Endothelial cell (in vitro differentiated cells): ENCODE measurements at regions not wholly inside any gene's neighbourhood (a gene's known extent, or its start where the extent isn't known, plus 50 kb on each side); places are given as distances from the start of the nearest gene placed in this dataset.

Experiments used
- DNase-seq: peaks from one replicate; pipeline ENCODE4 v3.0.0; 2021; ENCODE audit warnings: low spot score
- H3K27ac Mint-ChIP-seq: one replicate; pipeline ENCODE4 v1.8.0; 2021; ENCODE audit warnings: mixed read lengths, inconsistent platforms; ENCODE audit not compliant: unreplicated experiment
- H3K27me3 Mint-ChIP-seq: one replicate; pipeline ENCODE4 v1.8.0; 2021; ENCODE audit warnings: mild to moderate bottlenecking, moderate library complexity, mixed read lengths, inconsistent platforms; ENCODE audit not compliant: unreplicated experiment
- H3K36me3 Mint-ChIP-seq: one replicate; pipeline ENCODE4 v1.8.0; 2021; ENCODE audit warnings: mild to moderate bottlenecking, low read depth, mixed read lengths, inconsistent platforms; ENCODE audit not compliant: unreplicated experiment
- H3K4me1 Mint-ChIP-seq: one replicate; pipeline ENCODE4 v1.8.0; 2021; ENCODE audit warnings: mild to moderate bottlenecking, mixed read lengths, inconsistent platforms; ENCODE audit not compliant: unreplicated experiment
- H3K4me3 Mint-ChIP-seq: one replicate; pipeline ENCODE4 v1.8.0; 2021; ENCODE audit warnings: mild to moderate bottlenecking, mixed read lengths, inconsistent platforms; ENCODE audit not compliant: unreplicated experiment
- H3K9me3 Mint-ChIP-seq: one replicate; pipeline ENCODE4 v1.8.0; 2021; ENCODE audit warnings: mixed read lengths, inconsistent platforms; ENCODE audit not compliant: unreplicated experiment
- CTCF ChIP-seq: fragments of 200-600 bp; sonication (generic); IDR thresholded peaks from one replicate; pipeline ENCODE4 v1.5.0; 2021; ENCODE audit warnings: antibody characterized with exemption; ENCODE audit not compliant: unreplicated experiment

GRCh38 chr16:60110531-60110930, 1376.4 kb upstream of the GOT2 start:
- H3K9me3 Mint-ChIP-seq, result no peaks in the 10 kb centered on the region
- H3K27me3 Mint-ChIP-seq, result no peaks in the 10 kb centered on the region
- no peak for TF ChIP-seq CTCF
- no peak overlapping the region for H3K4me3 Mint-ChIP-seq
- DNase-seq, result no peak
- peaks cover 6% of the 10 kb centered on the region for H3K4me1 Mint-ChIP-seq
- H3K27ac Mint-ChIP-seq, result no peak overlapping the region
- no peaks in the 10 kb centered on the region for H3K36me3 Mint-ChIP-seq

- Mint-ChIP-seq H3K4me1 (peaks cover 6% of the 10 kb centered on the region), H3K27me3 (no peaks in the 10 kb centered on the region), H3K36me3 (no peaks in the 10 kb centered on the region), H3K9me3 (no peaks in the 10 kb centered on the region), H3K27ac (no peak overlapping the region), H3K4me3 (no peak overlapping the region)
- DNase-seq, result no peak
- no peak for TF ChIP-seq CTCF
Measured at GRCh38 chr16:60107871-60108270, 1373.8 kb upstream of the GOT2 start.

GRCh38 chr16:60107437-60107836, 1373.3 kb upstream of the GOT2 start:
- Mint-ChIP-seq H3K4me1 (peaks cover 6% of the 10 kb centered on the region), H3K9me3 (no peaks in the 10 kb centered on the region)
- DNase-seq, result no peak

GRCh38 chr16:60100371-60100770, 1366.3 kb upstream of the GOT2 start:
- no peaks in the 10 kb centered on the region for H3K9me3 Mint-ChIP-seq
- H3K4me3 Mint-ChIP-seq, result no peak overlapping the region

More at GRCh38 chr16:60107437-60107836, 1373.3 kb upstream of the GOT2 start:
- no peak for TF ChIP-seq CTCF
- Mint-ChIP-seq H3K27ac (no peak overlapping the region), H3K4me3 (no peak overlapping the region), H3K27me3 (no peaks in the 10 kb centered on the region), H3K36me3 (no peaks in the 10 kb centered on the region)

GRCh38 chr16:60091529-60091928, 1357.4 kb upstream of the GOT2 start:
- no peaks in the 10 kb centered on the region for H3K36me3 Mint-ChIP-seq
- no peaks in the 10 kb centered on the region for H3K9me3 Mint-ChIP-seq
- no peak overlapping the region for H3K4me3 Mint-ChIP-seq
- H3K4me1 Mint-ChIP-seq, result no peaks in the 10 kb centered on the region
- DNase-seq, result no peak
- H3K27me3 Mint-ChIP-seq, result no peaks in the 10 kb centered on the region
- TF ChIP-seq CTCF, result no peak
- no peak overlapping the region for H3K27ac Mint-ChIP-seq

More at GRCh38 chr16:60100371-60100770, 1366.3 kb upstream of the GOT2 start:
- Mint-ChIP-seq H3K27ac (no peak overlapping the region), H3K4me1 (no peaks in the 10 kb centered on the region), H3K36me3 (no peaks in the 10 kb centered on the region), H3K27me3 (no peaks in the 10 kb centered on the region)
- TF ChIP-seq CTCF, result no peak
- no peak for DNase-seq
